ENCODE measurements at regions not wholly inside any gene's neighbourhood (a gene's known extent, or its start where the extent isn't known, plus 50 kb on each side); places are given as distances from the start of the nearest gene placed in this dataset.
"Not testable (repeated sequence)": the region's sequence is repeated elsewhere in the genome, so short reads cannot be mapped to it uniquely, and the experiment has no call there.

GRCh38 chr9:71271602-71272001 is 150.2 kb upstream of the TRPM3 start:
- TF ChIP-seq, protein P1, sequence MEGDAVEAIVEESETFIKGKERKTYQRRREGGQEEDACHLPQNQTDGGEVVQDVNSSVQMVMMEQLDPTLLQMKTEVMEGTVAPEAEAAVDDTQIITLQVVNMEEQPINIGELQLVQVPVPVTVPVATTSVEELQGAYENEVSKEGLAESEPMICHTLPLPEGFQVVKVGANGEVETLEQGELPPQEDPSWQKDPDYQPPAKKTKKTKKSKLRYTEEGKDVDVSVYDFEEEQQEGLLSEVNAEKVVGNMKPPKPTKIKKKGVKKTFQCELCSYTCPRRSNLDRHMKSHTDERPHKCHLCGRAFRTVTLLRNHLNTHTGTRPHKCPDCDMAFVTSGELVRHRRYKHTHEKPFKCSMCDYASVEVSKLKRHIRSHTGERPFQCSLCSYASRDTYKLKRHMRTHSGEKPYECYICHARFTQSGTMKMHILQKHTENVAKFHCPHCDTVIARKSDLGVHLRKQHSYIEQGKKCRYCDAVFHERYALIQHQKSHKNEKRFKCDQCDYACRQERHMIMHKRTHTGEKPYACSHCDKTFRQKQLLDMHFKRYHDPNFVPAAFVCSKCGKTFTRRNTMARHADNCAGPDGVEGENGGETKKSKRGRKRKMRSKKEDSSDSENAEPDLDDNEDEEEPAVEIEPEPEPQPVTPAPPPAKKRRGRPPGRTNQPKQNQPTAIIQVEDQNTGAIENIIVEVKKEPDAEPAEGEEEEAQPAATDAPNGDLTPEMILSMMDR (IDR thresholded peaks at IDR 0.05) = no peak
- no peak overlapping the region for H3K4me3 Mint-ChIP-seq
- CTCF ChIA-PET = no interaction called here
- ATAC-seq (ENCODE audit: low read depth) (no peak), DNase-seq (no peak)
- POLR2A ChIA-PET = no interaction called here
- intact Hi-C loops (cut with micrococcal nuclease) = no loop called here
- H3K27me3 Mint-ChIP-seq = peaks cover 1% of the 10 kb centered on the region
- H3K36me3 Mint-ChIP-seq (ENCODE audit: low read depth) = no peaks in the 10 kb centered on the region
- H3K27ac Mint-ChIP-seq = no peak overlapping the region
- H3K9me3 Mint-ChIP-seq = no peaks in the 10 kb centered on the region
- no peaks in the 10 kb centered on the region for H3K4me1 Mint-ChIP-seq

GRCh38 chr9:71270554-71270953 is 149.1 kb upstream of the TRPM3 start:
- Mint-ChIP-seq H3K27ac (no peak overlapping the region), H3K4me1 (no peaks in the 10 kb centered on the region), H3K4me3 (no peak overlapping the region), H3K9me3 (no peaks in the 10 kb centered on the region), H3K27me3 (peaks cover 4% of the 10 kb centered on the region), H3K36me3 (ENCODE audit: low read depth) (no peaks in the 10 kb centered on the region)
- no peak for DNase-seq
- TF ChIP-seq, protein P1 (IDR thresholded peaks at IDR 0.05) = no peak
- ChIA-PET CTCF (no interaction called here), POLR2A (no interaction called here)
- intact Hi-C loops (cut with micrococcal nuclease) = no loop called here
- ATAC-seq (ENCODE audit: low read depth) = no peak

DNA sequence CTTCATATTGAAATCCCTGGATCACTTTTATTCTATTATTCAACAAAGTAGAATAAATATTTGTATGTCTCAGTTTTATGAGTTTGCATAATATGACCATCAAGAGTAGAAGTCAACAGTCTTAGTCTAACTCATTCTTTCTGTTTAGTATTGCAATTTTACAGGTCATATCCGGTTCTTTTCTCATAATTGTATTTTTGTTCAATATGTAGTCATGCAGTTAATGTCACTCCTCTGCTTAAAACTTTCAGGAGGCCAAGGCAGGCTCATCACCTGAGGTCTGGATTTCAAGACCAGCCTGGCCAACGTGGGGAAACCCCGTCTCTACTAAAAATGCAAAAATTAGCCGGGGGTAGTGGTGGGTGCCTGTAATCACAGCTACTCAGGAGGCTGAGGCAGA is 148.4 kb upstream of the TRPM3 start:
- H3K4me1 Mint-ChIP-seq = no peaks in the 10 kb centered on the region
- H3K27me3 Mint-ChIP-seq = peaks cover 4% of the 10 kb centered on the region
- no peak overlapping the region for H3K27ac Mint-ChIP-seq
- ATAC-seq (ENCODE audit: low read depth) = no peak
- POLR2A ChIA-PET = no interaction called here
- H3K4me3 Mint-ChIP-seq = no peak overlapping the region
- TF ChIP-seq, protein P1 (IDR thresholded peaks at IDR 0.05) = no peak
- no peak for DNase-seq
- no peaks in the 10 kb centered on the region for H3K36me3 Mint-ChIP-seq (ENCODE audit: low read depth)
- CTCF ChIA-PET = no interaction called here
- intact Hi-C loops (cut with micrococcal nuclease) = no loop called here
- H3K9me3 Mint-ChIP-seq = no peaks in the 10 kb centered on the region

DNA sequence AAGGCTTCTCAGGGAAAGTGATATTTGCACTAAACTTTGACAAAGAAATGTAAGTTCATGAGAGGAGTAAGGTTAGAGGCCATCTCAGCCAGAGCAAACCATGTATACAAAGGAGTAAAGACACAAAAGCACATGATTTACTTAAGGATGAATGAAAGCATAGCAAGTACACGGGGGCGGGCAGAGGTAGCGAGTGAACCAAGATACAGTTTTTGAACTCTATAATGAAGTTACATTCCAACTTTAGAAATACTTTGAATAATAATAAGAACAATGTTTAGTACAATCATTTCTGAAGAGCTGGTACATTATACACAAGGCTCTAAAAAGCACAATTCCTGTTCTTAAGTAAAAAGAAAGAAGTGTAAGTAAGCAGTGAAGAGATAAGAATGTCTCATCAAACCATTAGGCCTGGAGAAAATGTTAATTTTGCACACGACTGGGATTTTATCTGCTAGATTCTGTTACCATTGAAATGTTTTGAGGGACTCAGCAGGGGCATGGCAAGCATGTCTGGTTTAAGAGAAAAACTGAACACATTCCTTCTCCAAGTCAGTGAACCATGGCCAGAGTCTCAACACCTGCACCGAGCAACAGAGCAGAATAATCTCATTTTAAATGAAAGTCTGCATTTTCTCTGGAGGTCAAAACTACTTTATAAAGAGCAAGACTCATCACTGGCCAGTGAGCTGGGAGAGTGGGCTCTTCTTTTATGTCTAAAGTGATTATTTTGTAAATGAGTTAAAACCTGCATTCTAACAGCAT is 147.6 kb upstream of the TRPM3 start:
- TF ChIP-seq, protein P1 (IDR thresholded peaks at IDR 0.05) = no peak
- ChIA-PET CTCF (no interaction called here), POLR2A (no interaction called here)

DNA sequence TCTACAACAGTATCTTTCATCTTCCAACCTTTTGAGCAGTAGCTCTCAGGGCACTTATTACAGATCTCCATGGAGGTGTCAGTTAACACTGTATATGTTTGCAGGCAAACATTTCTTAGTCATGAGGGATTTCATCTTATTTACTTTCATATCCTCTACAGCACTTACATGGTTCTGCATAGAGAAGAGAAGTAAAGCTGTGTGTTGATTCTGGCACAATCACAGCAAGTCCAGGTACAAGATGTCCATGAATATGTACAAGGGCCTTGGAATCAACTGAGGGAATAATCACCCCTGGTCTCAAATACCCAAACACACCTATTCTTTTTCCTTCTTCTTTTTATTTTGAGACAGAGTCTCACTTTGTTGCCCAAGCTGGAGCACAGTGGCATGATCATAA is 142.0 kb upstream of the TRPM3 start:
- ChIA-PET POLR2A (no interaction called here), CTCF (interaction anchor here (1.1 kb wide), 1 partner anchor 553 kb away, joined by 3 read pairs; no protein-coding TSS in a partner anchor)
- no peaks in the 10 kb centered on the region for H3K9me3 Mint-ChIP-seq
- DNase-seq (no peak), ATAC-seq (ENCODE audit: low read depth) (no peak)
- no peaks in the 10 kb centered on the region for H3K4me1 Mint-ChIP-seq
- TF ChIP-seq, protein P1 (IDR thresholded peaks at IDR 0.05) = no peak
- intact Hi-C loops (cut with micrococcal nuclease) = no loop called here
- H3K27ac Mint-ChIP-seq = no peak overlapping the region
- H3K36me3 Mint-ChIP-seq (ENCODE audit: low read depth) = no peaks in the 10 kb centered on the region
- no peak overlapping the region for H3K4me3 Mint-ChIP-seq
- peaks cover 8% of the 10 kb centered on the region for H3K27me3 Mint-ChIP-seq

More for the DNA sequence above, 147.6 kb upstream of the TRPM3 start:
- no peak for ATAC-seq (ENCODE audit: low read depth)
- intact Hi-C loops (cut with micrococcal nuclease) = no loop called here
- H3K27me3 Mint-ChIP-seq = peaks cover 6% of the 10 kb centered on the region
- DNase-seq = no peak
- no peaks in the 10 kb centered on the region for H3K9me3 Mint-ChIP-seq
- no peaks in the 10 kb centered on the region for H3K36me3 Mint-ChIP-seq (ENCODE audit: low read depth)
- no peak overlapping the region for H3K4me3 Mint-ChIP-seq
- no peaks in the 10 kb centered on the region for H3K4me1 Mint-ChIP-seq
- no peak overlapping the region for H3K27ac Mint-ChIP-seq

- H3K9me3 Mint-ChIP-seq; H3K4me1 Mint-ChIP-seq; intact Hi-C loops (cut with micrococcal nuclease); H3K27ac Mint-ChIP-seq; POLR2A ChIA-PET; ATAC-seq (ENCODE audit: low read depth); H3K36me3 Mint-ChIP-seq (ENCODE audit: low read depth); CTCF ChIA-PET; H3K27me3 Mint-ChIP-seq; H3K4me3 Mint-ChIP-seq; DNase-seq: not testable (repeated sequence)
These were observed 139.0 kb upstream of the TRPM3 start for GRCh38 chr9:71260419-71260818.
